Tibial artery (tissue), 4 donors: ENCODE measurements at regions not wholly inside any gene's neighbourhood (a gene's known extent, or its start where the extent isn't known, plus 50 kb on each side); places are given as distances from the start of the nearest gene placed in this dataset.

Source experiments
- DNase-seq, 2 donors: peaks; one replicate each; pipeline ENCODE4 v3.0.0-alpha.2; 2019
- H3K27ac ChIP-seq, 2 donors: fragments of 200-600 bp; sonication (generic) in 1 of 2; 1 replicate in 1 of 2; 2 replicates in 1 of 2; pipeline ENCODE4 v1.5.1; 2018 to 2019; ENCODE audit warnings: mild to moderate bottlenecking in 1 of 2
- H3K27me3 ChIP-seq, 2 donors: fragments of 200-600 bp; sonication (generic) in 1 of 2; one replicate each; pipeline versions ENCODE4 v1.5.1 to v1.6.0; 2016 to 2019
- H3K36me3 ChIP-seq, 3 donors: fragments of 200-600 bp; sonication (generic) in 2 of 3; one replicate each; pipeline ENCODE4 v1.5.1; 2016 to 2019; ENCODE audit warnings: mild to moderate bottlenecking in 2 of 3
- H3K4me1 ChIP-seq, 4 donors: fragments of 200-600 bp; sonication (generic) in 2 of 4; 1 replicate in 3 of 4; 2 replicates in 1 of 4; pipeline ENCODE4 v1.5.1; 2016 to 2019
- H3K4me3 ChIP-seq, 2 donors: fragments of 200-600 bp; sonication (generic) in 1 of 2; 1 replicate in 1 of 2; 2 replicates in 1 of 2; pipeline ENCODE4 v1.5.1; 2018 to 2019; ENCODE audit warnings: mild to moderate bottlenecking in 2 of 2
- H3K9me3 ChIP-seq, 3 donors: fragments of 200-600 bp; sonication (generic) in 1 of 3; one replicate each; pipeline ENCODE4 v1.5.1; 2016 to 2019
- CTCF ChIP-seq, 2 experiments: fragments of 200-600 bp in 1 of 2; fragments of 450-650 bp in 1 of 2; IDR thresholded peaks; one replicate each; pipeline ENCODE4 v1.5.1; 2017 to 2019; ENCODE audit warnings: antibody characterized with exemption in 2 of 2, mild to moderate bottlenecking in 1 of 2, moderate library complexity in 1 of 2
- intact Hi-C: fragments of 100-400 bp; cut with DNase I; formaldehyde crosslinking; loops from one replicate; pipeline ENCODE4 v1.15.0; 2023; ENCODE audit warnings: low total_unique reads

DNA sequence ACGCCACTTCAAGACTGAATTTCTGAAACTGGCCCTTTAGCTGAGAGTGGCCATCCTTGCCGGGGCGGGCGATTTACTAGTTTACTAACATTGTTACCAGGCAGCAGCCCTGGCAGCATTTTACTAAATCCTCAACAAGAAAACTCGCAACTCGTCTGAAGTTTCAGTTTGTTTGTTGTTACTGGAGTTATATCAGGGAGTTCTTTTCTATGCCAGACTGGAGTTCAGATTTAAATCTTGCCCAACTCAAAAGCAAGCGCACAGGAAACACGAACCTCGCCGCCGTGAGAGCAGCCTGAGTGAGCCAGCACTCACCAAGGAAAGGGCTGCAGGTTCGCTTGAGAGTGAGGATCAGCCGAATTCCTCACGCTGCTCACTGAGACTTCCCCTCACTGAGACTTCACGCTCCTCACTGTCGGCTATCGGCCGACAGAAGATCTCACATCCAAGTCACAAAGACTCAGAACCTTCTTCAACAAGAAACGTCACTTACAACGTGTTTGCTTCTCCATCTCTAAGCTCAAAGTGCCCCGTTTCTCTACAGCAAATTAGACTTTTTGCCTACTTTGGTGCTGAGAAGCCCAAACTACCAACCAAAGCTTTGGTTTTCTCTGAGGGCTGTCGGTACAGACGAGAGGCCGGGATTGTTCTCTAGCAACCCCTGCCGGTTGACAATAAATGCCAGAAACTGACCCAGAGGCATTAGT, 78.9 kb downstream of the OLIG3 start:
- Histone ChIP-seq H3K36me3 (no peaks in the 10 kb centered on the region), H3K27me3 (no peaks in the 10 kb centered on the region), H3K27ac (peak overlapping the region; percentile 51 to 62), H3K4me1 (peaks cover 0 to 9% (median 2%) of the 10 kb centered on the region in 4 donors), H3K9me3 (no peaks in the 10 kb centered on the region), H3K4me3 (peak overlapping the region; percentile 45 to 52)
- peak; percentile 43 to 48 for TF ChIP-seq CTCF (IDR thresholded peaks at IDR 0.05)
- DNase-seq = peak in 1 of 2 donors; percentile 45
- intact Hi-C loops = no loop called here

DNA sequence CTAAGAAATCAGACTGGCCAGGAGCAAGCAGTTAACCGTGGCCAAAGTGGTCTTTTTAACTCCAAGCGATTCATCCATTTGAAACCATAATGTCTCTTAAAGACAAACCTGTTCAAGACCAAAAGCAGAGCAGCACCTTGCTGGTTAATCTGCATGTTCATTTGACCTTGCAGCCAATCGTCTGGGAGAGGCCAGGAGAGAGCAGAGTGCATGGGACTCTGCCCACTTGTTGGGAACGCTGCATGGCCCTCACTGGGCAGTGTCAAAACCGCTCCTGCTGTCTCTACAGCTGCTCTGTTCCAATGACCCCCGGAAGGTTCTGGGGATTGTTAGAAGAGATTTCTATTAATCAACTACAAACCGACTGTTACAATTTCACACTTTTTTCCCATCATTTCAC, 79.6 kb downstream of the OLIG3 start:
- H3K36me3 ChIP-seq = no peaks in the 10 kb centered on the region
- DNase-seq = no peak

DNA sequence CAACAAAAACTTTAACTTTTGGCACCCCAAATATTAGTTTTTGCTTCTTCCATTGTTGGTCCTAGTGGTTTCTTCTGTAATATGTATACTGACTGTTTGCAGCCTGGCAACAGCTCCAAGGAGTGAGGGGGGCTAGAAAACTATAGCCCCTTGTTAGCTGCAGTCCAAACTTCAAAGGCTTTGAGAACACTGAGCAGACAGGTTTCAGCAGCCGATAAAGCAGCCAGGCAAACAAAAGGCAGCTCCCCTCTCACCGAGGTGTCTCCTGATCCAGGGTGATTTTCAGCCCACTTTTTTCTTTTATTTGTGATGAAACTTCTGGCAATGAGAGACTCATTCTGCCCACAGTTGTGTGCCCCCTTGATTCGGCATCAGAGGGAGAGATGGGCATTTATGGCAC, 80.7 kb downstream of the OLIG3 start:
- H3K4me1 ChIP-seq = peaks cover 0 to 9% (median 2%) of the 10 kb centered on the region in 4 donors

More for the DNA sequence above, 79.6 kb downstream of the OLIG3 start:
- TF ChIP-seq CTCF (IDR thresholded peaks at IDR 0.05) = no peak
- Histone ChIP-seq H3K4me3 (peak overlapping the region; percentile 45 to 52), H3K4me1 (peaks cover 0 to 9% (median 2%) of the 10 kb centered on the region in 4 donors), H3K27me3 (no peaks in the 10 kb centered on the region), H3K9me3 (no peaks in the 10 kb centered on the region), H3K27ac (peak overlapping the region in 1 of 2 donors; percentile 62)
- intact Hi-C loops = no loop called here

DNA sequence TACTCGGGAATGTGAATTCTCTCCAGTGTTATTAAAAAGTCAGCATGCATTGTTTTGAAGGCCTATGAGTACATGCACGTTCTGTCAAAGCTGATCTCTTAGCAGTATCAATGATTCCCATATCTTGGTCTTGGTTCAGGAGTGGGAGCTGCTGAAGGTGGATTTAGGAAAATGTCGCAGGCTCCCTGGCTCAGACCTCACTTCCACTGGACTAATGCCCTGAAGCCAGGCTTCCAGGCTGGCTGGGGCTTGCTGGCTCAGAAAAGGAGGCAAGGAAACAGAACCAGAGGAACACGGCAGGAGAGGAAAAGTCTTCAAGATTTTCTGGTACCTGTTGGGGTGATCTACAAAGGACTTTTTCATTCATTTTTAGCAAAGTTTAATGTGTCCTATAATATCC, 81.6 kb downstream of the OLIG3 start:
- Histone ChIP-seq H3K27ac (no peak overlapping the region), H3K36me3 (no peaks in the 10 kb centered on the region), H3K4me1 (peaks cover 0 to 9% (median 2%) of the 10 kb centered on the region in 4 donors), H3K9me3 (no peaks in the 10 kb centered on the region), H3K4me3 (no peak overlapping the region), H3K27me3 (peaks cover 0 to 4% of the 10 kb centered on the region in 2 donors)
- intact Hi-C loops = no loop called here
- DNase-seq = no peak
- TF ChIP-seq CTCF (IDR thresholded peaks at IDR 0.05) = no peak

More for the DNA sequence above, 80.7 kb downstream of the OLIG3 start:
- intact Hi-C loops = no loop called here
- H3K9me3 ChIP-seq = no peaks in the 10 kb centered on the region
- H3K27me3 ChIP-seq = peaks cover 0 to 4% of the 10 kb centered on the region in 2 donors
- no peak for TF ChIP-seq CTCF (IDR thresholded peaks at IDR 0.05)
- no peak overlapping the region for H3K4me3 ChIP-seq
- no peak overlapping the region for H3K27ac ChIP-seq
- DNase-seq = no peak
- H3K36me3 ChIP-seq = no peaks in the 10 kb centered on the region

DNA sequence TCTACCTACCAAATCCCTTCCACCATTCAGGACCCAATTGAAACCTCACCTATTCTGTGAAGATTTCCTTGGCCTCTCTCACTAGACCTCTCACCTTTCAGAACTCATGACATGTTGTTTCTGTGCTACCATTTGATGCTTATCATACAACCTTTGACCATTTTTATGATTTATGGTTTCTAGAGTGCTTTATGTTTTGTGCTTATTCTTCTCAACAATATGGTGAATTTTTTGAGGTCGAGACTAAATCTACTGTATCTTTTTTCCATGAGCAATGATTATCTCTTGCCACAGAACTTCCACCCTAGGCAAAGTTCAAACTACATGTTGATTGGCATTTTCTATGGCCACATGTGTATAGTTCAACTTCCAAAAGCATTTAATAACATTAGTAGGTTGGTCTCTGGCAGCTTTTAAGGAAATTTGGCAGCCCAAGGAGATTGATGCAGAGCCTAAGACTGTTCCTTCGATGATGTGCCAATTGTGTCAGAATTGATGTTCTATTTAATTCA, 84.9 kb downstream of the OLIG3 start:
- no peak overlapping the region for H3K27ac ChIP-seq
- intact Hi-C loops = no loop called here

More for the DNA sequence above, 84.9 kb downstream of the OLIG3 start:
- no peaks in the 10 kb centered on the region for H3K9me3 ChIP-seq
- peaks cover 0 to 4% of the 10 kb centered on the region in 2 donors for H3K27me3 ChIP-seq
- no peak for TF ChIP-seq CTCF (IDR thresholded peaks at IDR 0.05)
- no peak overlapping the region for H3K4me3 ChIP-seq
- no peak for DNase-seq
- H3K4me1 ChIP-seq = peaks cover 0 to under 1% (median 0%) of the 10 kb centered on the region in 4 donors
- no peaks in the 10 kb centered on the region for H3K36me3 ChIP-seq
